ENCODE measurements at regions not wholly inside any gene's neighbourhood (a gene's known extent, or its start where the extent isn't known, plus 50 kb on each side); places are given as distances from the start of the nearest gene placed in this dataset.

DNA sequence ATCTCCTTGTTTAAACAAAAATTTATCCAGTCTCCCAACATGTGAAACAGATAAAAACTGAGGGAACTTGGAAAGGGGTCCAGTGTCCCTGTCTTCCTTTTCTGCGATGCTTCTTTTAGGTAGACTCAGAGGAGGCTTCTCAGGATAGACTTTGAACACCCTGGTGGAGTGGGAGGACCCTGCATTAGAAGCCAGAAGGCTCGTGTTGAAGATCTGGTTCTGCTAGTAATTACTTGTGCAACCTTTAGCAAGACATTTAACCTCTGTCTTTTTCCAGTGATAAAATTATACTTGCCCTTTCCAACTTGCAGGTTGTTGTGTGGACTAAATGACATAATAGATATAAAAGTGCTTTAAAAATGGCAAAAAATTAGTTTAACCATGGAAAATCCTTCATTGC, 67.1 kb upstream of the PREP start:
- no peak for ATAC-seq

DNA sequence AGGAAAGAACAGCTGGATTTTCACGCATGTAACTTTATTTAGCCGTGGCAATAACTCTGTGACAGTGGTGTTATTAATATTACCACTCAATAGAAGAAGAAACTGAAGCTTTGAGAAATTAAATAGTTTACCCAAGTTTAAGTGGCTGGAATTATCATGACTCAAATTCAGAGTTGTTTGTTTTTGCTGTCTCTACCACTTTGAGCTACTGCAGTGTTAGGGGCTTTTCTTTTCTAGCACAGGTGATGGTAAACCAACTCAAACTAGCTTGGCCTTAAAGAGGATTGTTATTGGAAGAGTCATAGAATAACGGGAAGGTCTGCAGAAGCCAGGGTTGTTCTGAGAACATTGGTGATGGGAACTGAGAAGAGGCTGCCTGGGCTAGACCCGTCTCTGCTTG, 66.0 kb upstream of the PREP start:
- ATAC-seq: no peak
- TF ChIP-seq BACH2 (CRISPR knock-in tag; IDR thresholded peaks at IDR 0.05; ENCODE audit: borderline replicate concordance): no peak
- no peak for TF ChIP-seq PPARA (CRISPR knock-in tag; IDR thresholded peaks at IDR 0.05; ENCODE audit: borderline replicate concordance)
- no peak for TF ChIP-seq SNAI2 (CRISPR knock-in tag; IDR thresholded peaks at IDR 0.05)
- TF ChIP-seq ZFP3 (CRISPR knock-in tag; IDR thresholded peaks at IDR 0.05): no peak
- TF ChIP-seq ISL1 (CRISPR knock-in tag; IDR thresholded peaks at IDR 0.05): no peak
- TF ChIP-seq ARNTL (CRISPR knock-in tag; IDR thresholded peaks at IDR 0.05; ENCODE audit: borderline replicate concordance, low read depth): no peak
- no peak for TF ChIP-seq ZC3H10 (CRISPR knock-in tag; IDR thresholded peaks at IDR 0.05)
- no peak for TF ChIP-seq TOX (CRISPR knock-in tag; IDR thresholded peaks at IDR 0.05; ENCODE audit: borderline replicate concordance)
- TF ChIP-seq, protein P1, sequence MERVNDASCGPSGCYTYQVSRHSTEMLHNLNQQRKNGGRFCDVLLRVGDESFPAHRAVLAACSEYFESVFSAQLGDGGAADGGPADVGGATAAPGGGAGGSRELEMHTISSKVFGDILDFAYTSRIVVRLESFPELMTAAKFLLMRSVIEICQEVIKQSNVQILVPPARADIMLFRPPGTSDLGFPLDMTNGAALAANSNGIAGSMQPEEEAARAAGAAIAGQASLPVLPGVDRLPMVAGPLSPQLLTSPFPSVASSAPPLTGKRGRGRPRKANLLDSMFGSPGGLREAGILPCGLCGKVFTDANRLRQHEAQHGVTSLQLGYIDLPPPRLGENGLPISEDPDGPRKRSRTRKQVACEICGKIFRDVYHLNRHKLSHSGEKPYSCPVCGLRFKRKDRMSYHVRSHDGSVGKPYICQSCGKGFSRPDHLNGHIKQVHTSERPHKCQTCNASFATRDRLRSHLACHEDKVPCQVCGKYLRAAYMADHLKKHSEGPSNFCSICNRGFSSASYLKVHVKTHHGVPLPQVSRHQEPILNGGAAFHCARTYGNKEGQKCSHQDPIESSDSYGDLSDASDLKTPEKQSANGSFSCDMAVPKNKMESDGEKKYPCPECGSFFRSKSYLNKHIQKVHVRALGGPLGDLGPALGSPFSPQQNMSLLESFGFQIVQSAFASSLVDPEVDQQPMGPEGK (CRISPR knock-in tag; IDR thresholded peaks at IDR 0.05; ENCODE audit: borderline replicate concordance): no peak
- TF ChIP-seq RARB (CRISPR knock-in tag; IDR thresholded peaks at IDR 0.05): no peak
- no peak for TF ChIP-seq ZFP30 (CRISPR knock-in tag; IDR thresholded peaks at IDR 0.05)
- TF ChIP-seq, protein P2, sequence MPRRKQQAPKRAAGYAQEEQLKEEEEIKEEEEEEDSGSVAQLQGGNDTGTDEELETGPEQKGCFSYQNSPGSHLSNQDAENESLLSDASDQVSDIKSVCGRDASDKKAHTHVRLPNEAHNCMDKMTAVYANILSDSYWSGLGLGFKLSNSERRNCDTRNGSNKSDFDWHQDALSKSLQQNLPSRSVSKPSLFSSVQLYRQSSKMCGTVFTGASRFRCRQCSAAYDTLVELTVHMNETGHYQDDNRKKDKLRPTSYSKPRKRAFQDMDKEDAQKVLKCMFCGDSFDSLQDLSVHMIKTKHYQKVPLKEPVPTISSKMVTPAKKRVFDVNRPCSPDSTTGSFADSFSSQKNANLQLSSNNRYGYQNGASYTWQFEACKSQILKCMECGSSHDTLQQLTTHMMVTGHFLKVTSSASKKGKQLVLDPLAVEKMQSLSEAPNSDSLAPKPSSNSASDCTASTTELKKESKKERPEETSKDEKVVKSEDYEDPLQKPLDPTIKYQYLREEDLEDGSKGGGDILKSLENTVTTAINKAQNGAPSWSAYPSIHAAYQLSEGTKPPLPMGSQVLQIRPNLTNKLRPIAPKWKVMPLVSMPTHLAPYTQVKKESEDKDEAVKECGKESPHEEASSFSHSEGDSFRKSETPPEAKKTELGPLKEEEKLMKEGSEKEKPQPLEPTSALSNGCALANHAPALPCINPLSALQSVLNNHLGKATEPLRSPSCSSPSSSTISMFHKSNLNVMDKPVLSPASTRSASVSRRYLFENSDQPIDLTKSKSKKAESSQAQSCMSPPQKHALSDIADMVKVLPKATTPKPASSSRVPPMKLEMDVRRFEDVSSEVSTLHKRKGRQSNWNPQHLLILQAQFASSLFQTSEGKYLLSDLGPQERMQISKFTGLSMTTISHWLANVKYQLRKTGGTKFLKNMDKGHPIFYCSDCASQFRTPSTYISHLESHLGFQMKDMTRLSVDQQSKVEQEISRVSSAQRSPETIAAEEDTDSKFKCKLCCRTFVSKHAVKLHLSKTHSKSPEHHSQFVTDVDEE (CRISPR knock-in tag; IDR thresholded peaks at IDR 0.05): no peak
- no peak for TF ChIP-seq ZNF565 (CRISPR knock-in tag; conservative IDR thresholded peaks at IDR 0.05; ENCODE audit: low read depth)

More for the DNA sequence above, 67.1 kb upstream of the PREP start:
- no peak for TF ChIP-seq TCF4 (CRISPR knock-in tag; IDR thresholded peaks at IDR 0.05; ENCODE audit: borderline replicate concordance)
- TF ChIP-seq, protein P3, sequence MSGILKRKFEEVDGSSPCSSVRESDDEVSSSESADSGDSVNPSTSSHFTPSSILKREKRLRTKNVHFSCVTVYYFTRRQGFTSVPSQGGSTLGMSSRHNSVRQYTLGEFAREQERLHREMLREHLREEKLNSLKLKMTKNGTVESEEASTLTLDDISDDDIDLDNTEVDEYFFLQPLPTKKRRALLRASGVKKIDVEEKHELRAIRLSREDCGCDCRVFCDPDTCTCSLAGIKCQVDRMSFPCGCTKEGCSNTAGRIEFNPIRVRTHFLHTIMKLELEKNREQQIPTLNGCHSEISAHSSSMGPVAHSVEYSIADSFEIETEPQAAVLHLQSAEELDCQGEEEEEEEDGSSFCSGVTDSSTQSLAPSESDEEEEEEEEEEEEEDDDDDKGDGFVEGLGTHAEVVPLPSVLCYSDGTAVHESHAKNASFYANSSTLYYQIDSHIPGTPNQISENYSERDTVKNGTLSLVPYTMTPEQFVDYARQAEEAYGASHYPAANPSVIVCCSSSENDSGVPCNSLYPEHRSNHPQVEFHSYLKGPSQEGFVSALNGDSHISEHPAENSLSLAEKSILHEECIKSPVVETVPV (CRISPR knock-in tag; IDR thresholded peaks at IDR 0.05): no peak
- no peak for TF ChIP-seq OSR1 (CRISPR knock-in tag; IDR thresholded peaks at IDR 0.05)
- TF ChIP-seq CSDC2 (CRISPR knock-in tag; IDR thresholded peaks at IDR 0.05): no peak
- TF ChIP-seq ARNTL (CRISPR knock-in tag; IDR thresholded peaks at IDR 0.05; ENCODE audit: borderline replicate concordance, low read depth): no peak
- TF ChIP-seq ZC3H10 (CRISPR knock-in tag; IDR thresholded peaks at IDR 0.05): no peak
- TF ChIP-seq SNAI2 (CRISPR knock-in tag; IDR thresholded peaks at IDR 0.05): no peak
- no peak for TF ChIP-seq ESRRG (CRISPR knock-in tag; IDR thresholded peaks at IDR 0.05)
- TF ChIP-seq ZFP30 (CRISPR knock-in tag; IDR thresholded peaks at IDR 0.05): no peak
- no peak for TF ChIP-seq BACH2 (CRISPR knock-in tag; IDR thresholded peaks at IDR 0.05; ENCODE audit: borderline replicate concordance)
- no peak for TF ChIP-seq TOX (CRISPR knock-in tag; IDR thresholded peaks at IDR 0.05; ENCODE audit: borderline replicate concordance)
- TF ChIP-seq, protein P1 (CRISPR knock-in tag; IDR thresholded peaks at IDR 0.05; ENCODE audit: borderline replicate concordance): no peak
- TF ChIP-seq ZNF565 (CRISPR knock-in tag; conservative IDR thresholded peaks at IDR 0.05; ENCODE audit: low read depth): no peak
- no peak for TF ChIP-seq RARB (CRISPR knock-in tag; IDR thresholded peaks at IDR 0.05)
- no peak for TF ChIP-seq ZNF70 (CRISPR knock-in tag; IDR thresholded peaks at IDR 0.05)
- TF ChIP-seq, protein P2 (CRISPR knock-in tag; IDR thresholded peaks at IDR 0.05): no peak
- no peak for TF ChIP-seq GLIS3 (CRISPR knock-in tag; IDR thresholded peaks at IDR 0.05)
- TF ChIP-seq, protein P4, sequence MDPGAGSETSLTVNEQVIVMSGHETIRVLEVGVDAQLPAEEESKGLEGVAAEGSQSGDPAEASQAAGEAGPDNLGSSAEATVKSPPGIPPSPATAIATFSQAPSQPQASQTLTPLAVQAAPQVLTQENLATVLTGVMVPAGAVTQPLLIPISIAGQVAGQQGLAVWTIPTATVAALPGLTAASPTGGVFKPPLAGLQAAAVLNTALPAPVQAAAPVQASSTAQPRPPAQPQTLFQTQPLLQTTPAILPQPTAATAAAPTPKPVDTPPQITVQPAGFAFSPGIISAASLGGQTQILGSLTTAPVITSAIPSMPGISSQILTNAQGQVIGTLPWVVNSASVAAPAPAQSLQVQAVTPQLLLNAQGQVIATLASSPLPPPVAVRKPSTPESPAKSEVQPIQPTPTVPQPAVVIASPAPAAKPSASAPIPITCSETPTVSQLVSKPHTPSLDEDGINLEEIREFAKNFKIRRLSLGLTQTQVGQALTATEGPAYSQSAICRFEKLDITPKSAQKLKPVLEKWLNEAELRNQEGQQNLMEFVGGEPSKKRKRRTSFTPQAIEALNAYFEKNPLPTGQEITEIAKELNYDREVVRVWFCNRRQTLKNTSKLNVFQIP (CRISPR knock-in tag; IDR thresholded peaks at IDR 0.05; ENCODE audit: borderline replicate concordance, low read depth): no peak
- TF ChIP-seq ZFP3 (CRISPR knock-in tag; IDR thresholded peaks at IDR 0.05): no peak
- TF ChIP-seq, protein P5, sequence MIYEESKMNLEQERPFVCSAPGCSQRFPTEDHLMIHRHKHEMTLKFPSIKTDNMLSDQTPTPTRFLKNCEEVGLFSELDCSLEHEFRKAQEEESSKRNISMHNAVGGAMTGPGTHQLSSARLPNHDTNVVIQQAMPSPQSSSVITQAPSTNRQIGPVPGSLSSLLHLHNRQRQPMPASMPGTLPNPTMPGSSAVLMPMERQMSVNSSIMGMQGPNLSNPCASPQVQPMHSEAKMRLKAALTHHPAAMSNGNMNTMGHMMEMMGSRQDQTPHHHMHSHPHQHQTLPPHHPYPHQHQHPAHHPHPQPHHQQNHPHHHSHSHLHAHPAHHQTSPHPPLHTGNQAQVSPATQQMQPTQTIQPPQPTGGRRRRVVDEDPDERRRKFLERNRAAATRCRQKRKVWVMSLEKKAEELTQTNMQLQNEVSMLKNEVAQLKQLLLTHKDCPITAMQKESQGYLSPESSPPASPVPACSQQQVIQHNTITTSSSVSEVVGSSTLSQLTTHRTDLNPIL (CRISPR knock-in tag; IDR thresholded peaks at IDR 0.05; ENCODE audit: low read depth): no peak

Measured in SK-N-SH treated with all-trans-retinoic acid at 6 μM for 48 hours (cell line).